ENCODE measurements at regions not wholly inside any gene's neighbourhood (a gene's known extent, or its start where the extent isn't known, plus 50 kb on each side); places are given as distances from the start of the nearest gene placed in this dataset.

- TF ChIP-seq POLR2A (IDR thresholded peaks at IDR 0.05) (no peak), CTCF (IDR thresholded peaks at IDR 0.05) (no peak)
Measured at GRCh38 chr4:34112573-34112972, 2131.7 kb downstream of the ARAP2 start.

Measured in right lobe of liver (tissue), 4 donors.